Smooth muscle cell (in vitro differentiated cells): ENCODE measurements at regions not wholly inside any gene's neighbourhood (a gene's known extent, or its start where the extent isn't known, plus 50 kb on each side); places are given as distances from the start of the nearest gene placed in this dataset.

Source experiments
- DNase-seq: peaks from one replicate; lab custom pipeline; 2025; ENCODE audit not compliant: unreplicated experiment; lab: John Stamatoyannopoulos, UW
- H2AFZ ChIP-seq: fragments of 200-600 bp; sonication (generic); 2 replicates; pipeline ENCODE4 v1.6.0; 2016; ENCODE audit warnings: antibody characterized with exemption, low read depth, mild to moderate bottlenecking
- H3F3A ChIP-seq: fragments of 200-600 bp; sonication (generic); 2 replicates; pipeline ENCODE4 v1.6.0; 2017; ENCODE audit warnings: antibody characterized with exemption, low read depth
- H3K27ac ChIP-seq: fragments of 200-600 bp; sonication (generic); 2 replicates; pipeline ENCODE4 v1.5.1; 2016; ENCODE audit warnings: low read depth, mild to moderate bottlenecking
- H3K27me3 ChIP-seq: fragments of 200-600 bp; sonication (generic); 2 replicates; pipeline ENCODE4 v1.6.1; 2016; ENCODE audit warnings: low read depth, mild to moderate bottlenecking
- H3K36me3 ChIP-seq: fragments of 200-600 bp; sonication (generic); 2 replicates; pipeline ENCODE4 v1.5.1; 2016; ENCODE audit warnings: low read depth
- H3K4me1 ChIP-seq: fragments of 200-600 bp; sonication (generic); 2 replicates; pipeline ENCODE4 v1.5.1; 2016; ENCODE audit warnings: low read depth
- H3K4me2 ChIP-seq: fragments of 200-600 bp; sonication (generic); 2 replicates; pipeline ENCODE4 v1.6.0; 2016; ENCODE audit warnings: mild to moderate bottlenecking
- H3K4me3 ChIP-seq: fragments of 200-600 bp; sonication (generic); 2 replicates; pipeline ENCODE4 v1.5.1; 2016; ENCODE audit warnings: mild to moderate bottlenecking
- H3K79me2 ChIP-seq: fragments of 200-600 bp; sonication (generic); 2 replicates; pipeline ENCODE4 v1.6.0; 2016; ENCODE audit warnings: low read depth, mild to moderate bottlenecking
- H3K9ac ChIP-seq: fragments of 200-600 bp; sonication (generic); 2 replicates; pipeline ENCODE4 v1.6.0; 2016; ENCODE audit warnings: low read depth
- H3K9me3 ChIP-seq: fragments of 200-600 bp; sonication (generic); replicated peaks from 2 replicates; pipeline ENCODE4 v1.5.1; 2016; ENCODE audit warnings: low read depth
- H4K20me1 ChIP-seq: fragments of 200-600 bp; sonication (generic); 2 replicates; pipeline ENCODE4 v1.6.0; 2016; ENCODE audit warnings: low read depth
- CTCF ChIP-seq: fragments of 200-600 bp; sonication (generic); IDR thresholded peaks from 2 replicates; pipeline ENCODE4 v1.5.1; 2017; ENCODE audit warnings: borderline replicate concordance, mild to moderate bottlenecking, antibody characterized with exemption; ENCODE audit not compliant: insufficient read depth, poor library complexity, severe bottlenecking
- WGBS: methylation state at CpG from one replicate; pipeline ENCODE4 v1.1.7; 2016; ENCODE audit warnings: low lambda C conversion rate; 5-methylcytosine and 5-hydroxymethylcytosine counted together

DNA sequence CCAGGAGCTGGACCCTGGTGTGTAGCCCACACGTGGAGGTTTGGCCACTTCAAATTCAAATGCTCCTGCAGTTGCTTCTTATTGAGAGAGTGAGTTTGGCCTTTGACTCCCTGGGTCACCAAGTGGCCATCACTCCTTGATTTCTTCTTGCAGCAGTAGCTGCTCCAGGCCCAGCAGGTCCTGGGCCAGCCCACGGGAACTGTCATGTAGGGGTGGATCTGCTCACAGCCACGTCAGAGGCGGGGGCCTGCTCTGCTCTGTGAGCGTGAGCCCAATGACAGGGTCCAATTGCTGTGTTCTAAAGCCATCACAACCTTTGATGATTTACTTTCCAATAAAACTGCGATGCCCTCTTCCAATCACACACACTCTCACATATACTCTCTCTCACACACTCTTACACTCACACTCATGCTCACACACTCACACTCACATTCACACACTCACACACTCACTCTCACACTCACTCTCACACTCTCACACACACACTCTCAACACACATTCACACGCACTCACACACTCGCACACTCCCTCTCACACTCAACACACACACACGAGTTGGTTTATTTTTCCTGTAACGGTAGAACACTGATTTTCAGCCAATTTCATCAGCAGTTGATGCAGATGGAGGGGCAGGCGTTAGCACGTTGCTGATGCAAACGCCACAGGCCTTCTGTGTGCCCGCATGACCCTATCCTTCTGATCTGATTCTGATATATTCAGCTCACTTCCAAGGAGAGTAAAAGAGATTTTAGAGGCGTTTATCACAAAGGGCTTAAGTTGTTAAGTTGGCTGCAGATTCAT, 210.7 kb upstream of the PPP2R2D start:
- Histone ChIP-seq H2AFZ (no peak overlapping the region), H3K27ac (no peak overlapping the region), H4K20me1 (no peaks in the 10 kb centered on the region), H3K4me1 (peaks cover 13% of the 10 kb centered on the region), H3K79me2 (no peaks in the 10 kb centered on the region), H3K36me3 (no peaks in the 10 kb centered on the region), H3K4me2 (no peak overlapping the region), H3K9me3 (no peaks in the 10 kb centered on the region), H3K4me3 (no peak overlapping the region), H3K27me3 (peaks cover 15% of the 10 kb centered on the region), H3F3A (no peaks in the 10 kb centered on the region), H3K9ac (no peak overlapping the region)
- DNase-seq: no peak
- no peak for TF ChIP-seq CTCF
- WGBS: 79% methylated on average over 14 of the region's 15 CpGs

DNA sequence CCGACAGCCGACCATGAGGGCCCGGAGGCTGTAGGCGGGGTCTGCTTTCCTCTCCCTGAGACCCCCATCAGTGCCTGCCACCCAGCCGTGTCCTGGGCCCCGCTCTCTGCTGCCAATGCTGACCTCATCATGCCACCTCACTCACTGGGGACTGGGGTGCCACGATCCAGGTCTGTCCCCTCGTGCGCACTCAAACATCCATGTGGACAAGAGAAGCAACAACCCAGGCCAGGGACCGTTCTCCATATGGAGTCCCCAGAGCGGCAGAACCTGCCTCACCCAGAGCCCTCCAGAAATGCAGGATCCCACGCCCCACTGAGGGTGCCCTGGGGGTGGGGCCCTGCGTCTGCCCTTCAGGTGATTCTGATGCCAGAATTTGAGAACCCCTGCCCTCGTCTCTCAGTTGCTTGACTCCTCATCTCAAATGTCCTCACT, 210.0 kb upstream of the PPP2R2D start:
- 90% methylated on average over 14 of the region's 14 CpGs for WGBS
- H3K36me3 ChIP-seq: no peaks in the 10 kb centered on the region
- no peaks in the 10 kb centered on the region for H3K79me2 ChIP-seq
- no peak overlapping the region for H3K9ac ChIP-seq
- H3K27ac ChIP-seq: no peak overlapping the region
- no peak overlapping the region for H3K4me3 ChIP-seq
- H4K20me1 ChIP-seq: no peaks in the 10 kb centered on the region
- DNase-seq: no peak
- no peak overlapping the region for H2AFZ ChIP-seq
- H3K4me1 ChIP-seq: peaks cover 13% of the 10 kb centered on the region
- peaks cover 15% of the 10 kb centered on the region for H3K27me3 ChIP-seq
- no peaks in the 10 kb centered on the region for H3F3A ChIP-seq
- H3K4me2 ChIP-seq: no peak overlapping the region
- TF ChIP-seq CTCF: no peak
- no peaks in the 10 kb centered on the region for H3K9me3 ChIP-seq

DNA sequence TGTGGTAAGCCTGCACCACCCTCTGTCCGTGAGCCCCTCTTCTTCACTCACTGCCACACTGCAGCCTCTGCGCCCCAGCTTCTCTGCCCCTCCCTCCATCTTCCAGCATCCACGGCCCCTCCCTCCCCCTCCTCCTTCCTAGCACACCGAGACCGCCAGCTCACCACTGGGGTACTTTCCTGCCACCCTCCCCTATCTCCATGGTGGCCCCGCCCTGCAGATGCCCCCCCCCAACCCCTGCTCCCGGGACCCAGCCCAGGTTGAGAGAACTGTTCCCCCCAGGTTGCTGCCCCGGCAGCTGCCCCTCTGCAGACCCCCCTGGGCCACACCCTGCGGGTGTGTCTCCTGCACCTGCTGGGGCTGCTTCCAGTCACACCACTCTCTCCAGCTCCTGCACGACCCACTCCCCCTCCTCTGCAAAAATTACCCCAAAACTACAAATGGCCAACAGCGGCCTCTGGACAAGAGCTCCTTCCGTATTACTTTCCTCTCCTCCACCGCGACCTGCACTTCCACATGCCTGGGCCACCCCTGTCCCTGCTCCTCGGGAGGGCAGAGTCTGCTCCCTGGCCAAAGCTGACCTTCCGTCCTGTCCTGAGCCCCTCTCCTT, 209.2 kb upstream of the PPP2R2D start:
- H3K27ac ChIP-seq: no peak overlapping the region
- no peak overlapping the region for H2AFZ ChIP-seq
- H3K36me3 ChIP-seq: no peaks in the 10 kb centered on the region
- peaks cover 10% of the 10 kb centered on the region for H3K4me1 ChIP-seq
- H3K4me2 ChIP-seq: no peak overlapping the region
- H3K9ac ChIP-seq: no peak overlapping the region
- no peak for DNase-seq
- no peaks in the 10 kb centered on the region for H3K9me3 ChIP-seq
- H3K27me3 ChIP-seq: peaks cover 15% of the 10 kb centered on the region
- WGBS: 92% methylated on average over 9 of the region's 16 CpGs
- H3K79me2 ChIP-seq: no peaks in the 10 kb centered on the region
- no peaks in the 10 kb centered on the region for H3F3A ChIP-seq
- H3K4me3 ChIP-seq: no peak overlapping the region
- H4K20me1 ChIP-seq: no peaks in the 10 kb centered on the region
- no peak for TF ChIP-seq CTCF
